HCT116 (cell line): ENCODE measurements at regions not wholly inside any gene's neighbourhood (a gene's known extent, or its start where the extent isn't known, plus 50 kb on each side); places are given as distances from the start of the nearest gene placed in this dataset.

Source experiments
- ATAC-seq: fragments of 200-7000 bp; cut with Tn5 transposase; 2 replicates; pipeline ENCODE4 v1.9.1; 2020; ENCODE audit warnings: mild to moderate bottlenecking, moderate library complexity
- BruUV-seq: library from RNA; stranded (reverse); fragments of 400-500 nt; replicated peaks from 2 replicates; lab custom pipeline; 2021; lab: Mats Ljungman, UMichigan
- CTCF ChIA-PET: fragments of 300-600 bp; sonication (Branson Sonifier 250); formaldehyde crosslinking; loops from one replicate; lab custom pipeline; 2021; ENCODE audit warnings: antibody characterized with exemption; lab: Charles Lee
- POLR2A ChIA-PET: fragments of 300-600, 350-600 bp; sonication (Branson Sonifier 250); formaldehyde crosslinking; loops from one replicate; lab custom pipeline; 2021; ENCODE audit warnings: antibody characterized with exemption; lab: Charles Lee
- RAD21 ChIA-PET, 2 experiments: fragments of 300-600 bp; sonication (Branson Sonifier 250); formaldehyde crosslinking; loops; one replicate each; lab custom pipeline; 2023; ENCODE audit warnings: low total read pairs in 2 of 2; ENCODE audit not compliant: uncharacterized antibody in 2 of 2, unreplicated experiment in 2 of 2, low non-redundant PET in 1 of 2; lab: Charles Lee
- DNase-seq: peaks from one replicate; pipeline ENCODE4 v3.0.0-alpha.2; 2010; ENCODE audit warnings: low read depth, low spot score
- H2AFZ ChIP-seq: fragments of 200-600 bp; shearing (Covaris generic), sonication (generic); 2 replicates; pipeline ENCODE4 v1.6.1; 2017; ENCODE audit warnings: low read depth, mixed run types, mixed read lengths, antibody characterized with exemption, low read length; ENCODE audit not compliant: poor library complexity, severe bottlenecking
- H3K27ac ChIP-seq: 2 replicates; pipeline ENCODE4 v1.5.1; 2012; ENCODE audit warnings: low read depth, low read length
- H3K27me3 ChIP-seq: fragments of 200-600 bp; sonication (generic); 2 replicates; pipeline ENCODE4 v1.6.1; 2016; ENCODE audit warnings: mixed run types, low read length, mixed read lengths; ENCODE audit not compliant: insufficient read depth
- H3K36me3 ChIP-seq, 2 experiments: fragments of 200-500 bp in 1 of 2; fragments of 200-600 bp in 1 of 2; sonication (Bioruptor generic) in 1 of 2; sonication (generic) in 1 of 2; 2 replicates each; pipeline versions ENCODE4 v1.5.1 to v1.6.1; 2014 to 2016; ENCODE audit warnings: low read length in 2 of 2, inconsistent platforms in 1 of 2, mixed read lengths in 1 of 2, mixed run types in 1 of 2; ENCODE audit not compliant: insufficient read depth in 2 of 2, control insufficient read depth in 1 of 2
- H3K4me1 ChIP-seq, 2 experiments: fragments of 200-600 bp in 1 of 2; sonication (generic) in 1 of 2; 2 replicates each; pipeline versions ENCODE4 v1.5.1 to v1.6.1; 2012 to 2017; ENCODE audit warnings: low read length in 2 of 2, inconsistent platforms in 1 of 2, mild to moderate bottlenecking in 1 of 2, mixed read lengths in 1 of 2, mixed run types in 1 of 2, moderate library complexity in 1 of 2; ENCODE audit not compliant: insufficient read depth in 2 of 2, control insufficient read depth in 1 of 2
- H3K4me2 ChIP-seq: fragments of 200-600 bp; sonication (generic); 2 replicates; pipeline ENCODE4 v1.6.1; 2017; ENCODE audit warnings: mixed run types, low read length, mixed read lengths
- H3K4me3 ChIP-seq, 2 experiments: fragments of 200-600 bp in 1 of 2; sonication (generic) in 1 of 2; replicated peaks in 1 of 2; 2 replicates each; pipeline ENCODE4 v1.5.1; 2011 to 2016; ENCODE audit warnings: low read length in 2 of 2, control low read depth in 1 of 2, low read depth in 1 of 2, mild to moderate bottlenecking in 1 of 2, mixed read lengths in 1 of 2, mixed run types in 1 of 2
- H3K79me2 ChIP-seq: fragments of 200-600 bp; sonication (generic); 2 replicates; pipeline ENCODE4 v1.6.1; 2017; ENCODE audit warnings: mild to moderate bottlenecking, mixed run types, low read length, moderate library complexity, mixed read lengths; ENCODE audit not compliant: insufficient read depth
- H3K9ac ChIP-seq: fragments of 200-600 bp; sonication (generic); 2 replicates; pipeline ENCODE4 v1.6.1; 2016; ENCODE audit warnings: low read length, mixed read lengths
- H3K9me2 ChIP-seq: fragments of 200-600 bp; sonication (generic), shearing (Covaris generic); 2 replicates; pipeline ENCODE4 v1.6.1; 2017; ENCODE audit warnings: mixed run types, mild to moderate bottlenecking, moderate library complexity; ENCODE audit not compliant: insufficient read depth
- H3K9me3 ChIP-seq, 2 experiments: fragments of 200-500 bp in 1 of 2; fragments of 200-600 bp in 1 of 2; sonication (Bioruptor generic) in 1 of 2; sonication (generic) in 1 of 2; 2 replicates each; pipeline ENCODE4 v1.6.1; 2014 to 2017; ENCODE audit warnings: low read length in 2 of 2, mixed read lengths in 2 of 2, inconsistent platforms in 1 of 2, low read depth in 1 of 2, mild to moderate bottlenecking in 1 of 2, mixed run types in 1 of 2, moderate library complexity in 1 of 2; ENCODE audit not compliant: control insufficient read depth in 1 of 2, insufficient read depth in 1 of 2
- H4K20me1 ChIP-seq: fragments of 200-600 bp; sonication (generic), shearing (Covaris generic); 2 replicates; pipeline ENCODE4 v1.6.1; 2017; ENCODE audit warnings: mixed run types, mild to moderate bottlenecking, moderate library complexity; ENCODE audit not compliant: insufficient read depth
- CBX3 ChIP-seq: IDR thresholded peaks from 2 replicates; pipeline ENCODE4 v1.6.1; 2012; ENCODE audit warnings: low read depth
- ELF1 ChIP-seq: IDR thresholded peaks from 2 replicates; pipeline ENCODE4 v1.6.1; 2012; ENCODE audit warnings: low read depth, borderline replicate concordance
- EZH2 ChIP-seq: fragments of 200-600 bp; sonication (generic); IDR thresholded peaks from 2 replicates; pipeline ENCODE4 v1.6.1; 2017; ENCODE audit warnings: antibody characterized with exemption, mixed run types
- EZH2phosphoT487 ChIP-seq: fragments of 200-600 bp; IDR thresholded peaks from 2 replicates; pipeline ENCODE4 v1.6.1; 2018; ENCODE audit warnings: antibody characterized with exemption, borderline replicate concordance
- FOSL1 ChIP-seq: IDR thresholded peaks from 2 replicates; pipeline ENCODE4 v1.6.1; 2012; ENCODE audit warnings: low read depth
- JUND ChIP-seq: IDR thresholded peaks from 2 replicates; pipeline ENCODE4 v1.6.1; 2012
- POLR2A ChIP-seq: IDR thresholded peaks from 2 replicates; pipeline ENCODE4 v1.7.0; 2011; ENCODE audit warnings: borderline replicate concordance; ENCODE audit not compliant: insufficient read depth, insufficient read length; ENCODE audit errors: extremely low read depth
- RAD21 ChIP-seq: IDR thresholded peaks from 2 replicates; pipeline ENCODE4 v1.6.1; 2012; ENCODE audit warnings: low read depth, mild to moderate bottlenecking
- SIN3A ChIP-seq: IDR thresholded peaks from 2 replicates; pipeline ENCODE4 v1.6.1; 2012; ENCODE audit warnings: low read depth
- SRF ChIP-seq: IDR thresholded peaks from 2 replicates; pipeline ENCODE4 v1.6.1; 2012; ENCODE audit warnings: low read depth
- TCF7L2 ChIP-seq: IDR thresholded peaks from 2 replicates; pipeline ENCODE4 v1.7.0; 2011; ENCODE audit warnings: borderline replicate concordance, inconsistent platforms; ENCODE audit not compliant: insufficient read depth, insufficient read length; ENCODE audit errors: extremely low read depth
- YY1 ChIP-seq: IDR thresholded peaks from 2 replicates; pipeline ENCODE4 v1.6.1; 2011; ENCODE audit warnings: low read length, low read depth, moderate library complexity, mild to moderate bottlenecking; ENCODE audit not compliant: insufficient replicate concordance; ENCODE audit errors: extremely low read depth
- ZNF274 ChIP-seq: fragments of 200-500 bp; sonication (Bioruptor generic); IDR thresholded peaks from 2 replicates; pipeline ENCODE4 v1.6.1; 2014; ENCODE audit warnings: mild to moderate bottlenecking, low read depth, low read length, inconsistent platforms
- intact Hi-C: fragments of 100-400 bp; cut with micrococcal nuclease; formaldehyde crosslinking; loops from 2 replicates; pipeline ENCODE4 v1.10.0; 2022
- TF ChIP-seq, protein P1 (sequence below), 3 experiments: fragments of 200-600 bp in 1 of 3; sonication (generic) in 1 of 3; IDR thresholded peaks in 2 of 3; conservative IDR thresholded peaks in 1 of 3; 2 replicates each; pipeline ENCODE4 v1.5.1; 2012 to 2017; ENCODE audit warnings: low read depth in 2 of 3, low read length in 2 of 3, antibody characterized with exemption in 1 of 3, borderline replicate concordance in 1 of 3, control low read depth in 1 of 3, mild to moderate bottlenecking in 1 of 3, mixed read lengths in 1 of 3, mixed run types in 1 of 3, moderate library complexity in 1 of 3; ENCODE audit not compliant: insufficient read depth in 1 of 3
- TF ChIP-seq, protein P2 (sequence below): IDR thresholded peaks from 2 replicates; pipeline ENCODE4 v1.6.1; 2011; ENCODE audit warnings: mild to moderate bottlenecking, low read length, moderate library complexity; ENCODE audit not compliant: insufficient replicate concordance; ENCODE audit errors: extremely low read depth

DNA sequence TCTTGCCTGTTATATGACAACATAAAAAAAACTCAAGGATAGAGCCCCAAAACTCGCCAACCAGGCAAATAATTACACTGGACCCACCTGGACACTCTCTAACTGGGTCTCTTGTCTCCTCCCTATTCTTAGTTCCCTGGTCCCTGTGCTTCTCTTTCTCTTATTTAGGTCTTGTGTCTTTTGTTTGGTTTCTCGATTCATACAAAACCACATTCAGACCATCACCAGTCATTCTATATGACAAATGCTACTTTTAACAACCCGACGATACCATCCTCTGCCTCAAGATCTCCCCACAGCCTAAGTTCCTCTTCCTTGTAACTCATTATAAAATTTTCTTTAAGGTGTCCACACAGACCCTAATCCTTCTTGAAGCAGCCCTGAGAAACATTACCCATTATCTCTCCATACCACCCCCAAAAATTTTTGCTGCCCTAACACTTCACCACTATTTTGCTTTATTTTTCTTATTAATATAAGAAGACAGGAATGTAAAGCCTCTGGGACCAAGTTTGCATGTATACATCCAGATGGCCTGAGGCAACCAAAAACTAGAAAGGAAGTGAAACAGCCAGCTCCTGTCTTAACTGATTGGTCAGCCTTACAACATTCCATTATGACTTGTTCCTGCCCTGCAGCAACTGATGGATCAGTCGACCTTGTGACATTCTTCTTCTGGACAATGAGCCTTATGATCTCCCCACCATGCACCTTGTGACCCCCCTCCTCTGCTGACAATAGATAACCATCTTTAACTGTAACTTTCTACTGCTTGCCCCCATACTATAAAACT, 638.2 kb downstream of the AMY1C start:
- no TSS peak for BruUV-seq
- Histone ChIP-seq H3K4me2 (no peak overlapping the region), H3K9me2 (no peaks in the 10 kb centered on the region), H3K27ac (no peak overlapping the region), H3K9ac (no peak overlapping the region), H3K36me3 (no peaks in the 10 kb centered on the region), H3K27me3 (no peaks in the 10 kb centered on the region), H3K4me3 (no peak overlapping the region), H3K9me3 (peaks cover 3 to 8% of the 10 kb centered on the region in 2 experiments; a peak in 2 of 4 replicates), H2AFZ (no peak overlapping the region), H4K20me1 (no peaks in the 10 kb centered on the region), H3K79me2 (no peaks in the 10 kb centered on the region), H3K4me1 (no peaks in the 10 kb centered on the region)
- intact Hi-C loops, result no loop called here
- RAD21 ChIA-PET, result no interaction called here
- CTCF ChIA-PET, result no interaction called here
- POLR2A ChIA-PET, result no interaction called here
- no peak for TF ChIP-seq YY1
- no peak for TF ChIP-seq EZH2phosphoT487
- TF ChIP-seq SRF, result no peak
- TF ChIP-seq POLR2A, result no peak
- no peak for TF ChIP-seq ELF1
- TF ChIP-seq, protein P1, sequence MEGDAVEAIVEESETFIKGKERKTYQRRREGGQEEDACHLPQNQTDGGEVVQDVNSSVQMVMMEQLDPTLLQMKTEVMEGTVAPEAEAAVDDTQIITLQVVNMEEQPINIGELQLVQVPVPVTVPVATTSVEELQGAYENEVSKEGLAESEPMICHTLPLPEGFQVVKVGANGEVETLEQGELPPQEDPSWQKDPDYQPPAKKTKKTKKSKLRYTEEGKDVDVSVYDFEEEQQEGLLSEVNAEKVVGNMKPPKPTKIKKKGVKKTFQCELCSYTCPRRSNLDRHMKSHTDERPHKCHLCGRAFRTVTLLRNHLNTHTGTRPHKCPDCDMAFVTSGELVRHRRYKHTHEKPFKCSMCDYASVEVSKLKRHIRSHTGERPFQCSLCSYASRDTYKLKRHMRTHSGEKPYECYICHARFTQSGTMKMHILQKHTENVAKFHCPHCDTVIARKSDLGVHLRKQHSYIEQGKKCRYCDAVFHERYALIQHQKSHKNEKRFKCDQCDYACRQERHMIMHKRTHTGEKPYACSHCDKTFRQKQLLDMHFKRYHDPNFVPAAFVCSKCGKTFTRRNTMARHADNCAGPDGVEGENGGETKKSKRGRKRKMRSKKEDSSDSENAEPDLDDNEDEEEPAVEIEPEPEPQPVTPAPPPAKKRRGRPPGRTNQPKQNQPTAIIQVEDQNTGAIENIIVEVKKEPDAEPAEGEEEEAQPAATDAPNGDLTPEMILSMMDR (IDR thresholded peaks at IDR 0.05 in 2 of 3, conservative IDR thresholded peaks at IDR 0.05 in 1 of 3; ENCODE audit: borderline replicate concordance in 1 of 3, insufficient read depth in 1 of 3, low read depth in 2 of 3, low read length in 2 of 3), result no peak
- no peak for TF ChIP-seq ZNF274
- TF ChIP-seq SIN3A, result no peak
- TF ChIP-seq, protein P2, sequence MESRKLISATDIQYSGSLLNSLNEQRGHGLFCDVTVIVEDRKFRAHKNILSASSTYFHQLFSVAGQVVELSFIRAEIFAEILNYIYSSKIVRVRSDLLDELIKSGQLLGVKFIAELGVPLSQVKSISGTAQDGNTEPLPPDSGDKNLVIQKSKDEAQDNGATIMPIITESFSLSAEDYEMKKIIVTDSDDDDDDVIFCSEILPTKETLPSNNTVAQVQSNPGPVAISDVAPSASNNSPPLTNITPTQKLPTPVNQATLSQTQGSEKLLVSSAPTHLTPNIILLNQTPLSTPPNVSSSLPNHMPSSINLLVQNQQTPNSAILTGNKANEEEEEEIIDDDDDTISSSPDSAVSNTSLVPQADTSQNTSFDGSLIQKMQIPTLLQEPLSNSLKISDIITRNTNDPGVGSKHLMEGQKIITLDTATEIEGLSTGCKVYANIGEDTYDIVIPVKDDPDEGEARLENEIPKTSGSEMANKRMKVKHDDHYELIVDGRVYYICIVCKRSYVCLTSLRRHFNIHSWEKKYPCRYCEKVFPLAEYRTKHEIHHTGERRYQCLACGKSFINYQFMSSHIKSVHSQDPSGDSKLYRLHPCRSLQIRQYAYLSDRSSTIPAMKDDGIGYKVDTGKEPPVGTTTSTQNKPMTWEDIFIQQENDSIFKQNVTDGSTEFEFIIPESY, result no peak
- TF ChIP-seq TCF7L2, result no peak
- no peak for TF ChIP-seq EZH2
- no peak for TF ChIP-seq RAD21
- no peak for TF ChIP-seq JUND
- no peak for TF ChIP-seq CBX3
- no peak for TF ChIP-seq FOSL1
- ATAC-seq (no peak), DNase-seq (no peak)
